Caco-2 (cell line): ENCODE measurements at regions not wholly inside any gene's neighbourhood (a gene's known extent, or its start where the extent isn't known, plus 50 kb on each side); places are given as distances from the start of the nearest gene placed in this dataset.

Source experiments
- BruUV-seq: library from RNA; stranded (reverse); fragments of 400-500 nt; replicated peaks from 2 replicates; lab custom pipeline; 2021; lab: Mats Ljungman, UMichigan
- CTCF ChIA-PET: fragments of 300-600 bp; sonication (Branson Sonifier 250); formaldehyde crosslinking; loops from one replicate; lab custom pipeline; 2022; ENCODE audit warnings: antibody characterized with exemption; lab: Charles Lee
- POLR2A ChIA-PET: fragments of 300-600 bp; sonication (Branson Sonifier 250); formaldehyde crosslinking; loops from one replicate; lab custom pipeline; 2022; ENCODE audit warnings: antibody characterized with exemption; lab: Charles Lee
- DNase-seq, 2 experiments: peaks; one replicate each; pipeline versions ENCODE4 v3.0.0 to v3.0.0-alpha.2; 2020 to 2022
- H3K27me3 ChIP-seq: replicated peaks from 2 replicates; pipeline ENCODE4 v1.6.0; 2011; ENCODE audit warnings: low read length; ENCODE audit not compliant: control insufficient read depth, insufficient read depth
- H3K36me3 ChIP-seq: 2 replicates; pipeline ENCODE4 v1.5.1; 2011; ENCODE audit warnings: low read length; ENCODE audit not compliant: control insufficient read depth, insufficient read depth
- H3K4me1 ChIP-seq: fragments of 250-450 bp; sonication (Bioruptor Pico); 2 replicates; pipeline ENCODE4 v1.5.1; 2020; ENCODE audit warnings: mild to moderate bottlenecking
- H3K4me3 ChIP-seq: 2 replicates; pipeline ENCODE4 v1.5.1; 2011; ENCODE audit warnings: low read depth, mild to moderate bottlenecking, control low read depth, low read length
- H3K9me3 ChIP-seq: fragments of 250-450 bp; sonication (Bioruptor Pico); 2 replicates; pipeline ENCODE4 v1.5.1; 2020; ENCODE audit warnings: mild to moderate bottlenecking, moderate library complexity
- H3K27ac Mint-ChIP-seq: one replicate; pipeline ENCODE4 v1.8.0; 2022; ENCODE audit warnings: mixed read lengths; ENCODE audit not compliant: unreplicated experiment
- H3K27me3 Mint-ChIP-seq: one replicate; pipeline ENCODE4 v1.8.0; 2022; ENCODE audit warnings: mixed read lengths; ENCODE audit not compliant: insufficient read depth, unreplicated experiment
- H3K36me3 Mint-ChIP-seq: one replicate; pipeline ENCODE4 v1.8.0; 2022; ENCODE audit warnings: mild to moderate bottlenecking, mixed read lengths; ENCODE audit not compliant: insufficient read depth, unreplicated experiment
- H3K4me1 Mint-ChIP-seq: one replicate; pipeline ENCODE4 v1.8.0; 2022; ENCODE audit warnings: low read depth, mixed read lengths; ENCODE audit not compliant: unreplicated experiment
- H3K4me3 Mint-ChIP-seq: one replicate; pipeline ENCODE4 v1.8.0; 2022; ENCODE audit warnings: mild to moderate bottlenecking, moderate library complexity, mixed read lengths; ENCODE audit not compliant: unreplicated experiment
- H3K9me3 Mint-ChIP-seq: one replicate; pipeline ENCODE4 v1.8.0; 2022; ENCODE audit warnings: mixed read lengths; ENCODE audit not compliant: unreplicated experiment
- intact Hi-C: fragments of 100-400 bp; cut with micrococcal nuclease; formaldehyde crosslinking; loops from one replicate; pipeline ENCODE4 v1.10.0; 2022; ENCODE audit not compliant: unreplicated experiment
- TF ChIP-seq, protein P1 (sequence below), 2 experiments: fragments of 200-600 bp in 1 of 2; IDR thresholded peaks; 1 replicate in 1 of 2; 2 replicates in 1 of 2; pipeline versions ENCODE4 v1.5.1 to v1.8.0; 2011 to 2022; ENCODE audit warnings: antibody characterized with exemption in 1 of 2, control low read depth in 1 of 2, inconsistent platforms in 1 of 2, low read depth in 1 of 2, low read length in 1 of 2, mild to moderate bottlenecking in 1 of 2, moderate library complexity in 1 of 2; ENCODE audit not compliant: insufficient read depth in 1 of 2, severe bottlenecking in 1 of 2, unreplicated experiment in 1 of 2

DNA sequence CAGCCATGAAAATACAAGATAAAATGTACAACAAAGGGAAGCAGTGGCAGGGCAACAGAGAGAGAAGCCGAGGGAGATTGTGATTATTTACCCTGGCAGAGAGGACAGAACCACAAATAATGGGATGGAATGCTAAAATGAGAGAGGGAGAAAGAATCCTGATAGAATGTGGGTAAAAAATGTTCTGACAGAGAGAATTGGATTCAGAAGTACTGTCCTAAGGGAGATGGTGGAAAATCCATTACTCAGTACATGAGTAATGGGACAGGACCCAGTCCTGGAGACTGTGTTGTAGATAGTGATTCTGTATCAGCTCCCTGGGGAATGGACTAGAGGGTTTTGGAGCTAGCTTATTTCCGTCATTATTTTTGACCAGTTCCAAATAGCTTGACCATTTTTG lies 831.5 kb downstream of the MAT2B start:
- H3K36me3 Mint-ChIP-seq: no peaks in the 10 kb centered on the region
- H3K4me3 Mint-ChIP-seq: no peak overlapping the region
- H3K27ac Mint-ChIP-seq: no peak overlapping the region
- no peak overlapping the region for H3K4me3 ChIP-seq
- H3K36me3 ChIP-seq: no peaks in the 10 kb centered on the region
- DNase-seq: no peak
- peaks cover 4% of the 10 kb centered on the region for H3K27me3 Mint-ChIP-seq
- no peaks in the 10 kb centered on the region for H3K27me3 ChIP-seq
- no peaks in the 10 kb centered on the region for H3K9me3 Mint-ChIP-seq
- TF ChIP-seq, protein P1, sequence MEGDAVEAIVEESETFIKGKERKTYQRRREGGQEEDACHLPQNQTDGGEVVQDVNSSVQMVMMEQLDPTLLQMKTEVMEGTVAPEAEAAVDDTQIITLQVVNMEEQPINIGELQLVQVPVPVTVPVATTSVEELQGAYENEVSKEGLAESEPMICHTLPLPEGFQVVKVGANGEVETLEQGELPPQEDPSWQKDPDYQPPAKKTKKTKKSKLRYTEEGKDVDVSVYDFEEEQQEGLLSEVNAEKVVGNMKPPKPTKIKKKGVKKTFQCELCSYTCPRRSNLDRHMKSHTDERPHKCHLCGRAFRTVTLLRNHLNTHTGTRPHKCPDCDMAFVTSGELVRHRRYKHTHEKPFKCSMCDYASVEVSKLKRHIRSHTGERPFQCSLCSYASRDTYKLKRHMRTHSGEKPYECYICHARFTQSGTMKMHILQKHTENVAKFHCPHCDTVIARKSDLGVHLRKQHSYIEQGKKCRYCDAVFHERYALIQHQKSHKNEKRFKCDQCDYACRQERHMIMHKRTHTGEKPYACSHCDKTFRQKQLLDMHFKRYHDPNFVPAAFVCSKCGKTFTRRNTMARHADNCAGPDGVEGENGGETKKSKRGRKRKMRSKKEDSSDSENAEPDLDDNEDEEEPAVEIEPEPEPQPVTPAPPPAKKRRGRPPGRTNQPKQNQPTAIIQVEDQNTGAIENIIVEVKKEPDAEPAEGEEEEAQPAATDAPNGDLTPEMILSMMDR (IDR thresholded peaks at IDR 0.05; ENCODE audit: insufficient read depth in 1 of 2, low read depth in 1 of 2, low read length in 1 of 2, severe bottlenecking in 1 of 2, unreplicated experiment in 1 of 2): no peak
- no peaks in the 10 kb centered on the region for H3K9me3 ChIP-seq
- POLR2A ChIA-PET: no interaction called here
- H3K4me1 Mint-ChIP-seq: no peaks in the 10 kb centered on the region
- no TSS peak for BruUV-seq
- CTCF ChIA-PET: no interaction called here
- no peaks in the 10 kb centered on the region for H3K4me1 ChIP-seq
- intact Hi-C loops: no loop called here

DNA sequence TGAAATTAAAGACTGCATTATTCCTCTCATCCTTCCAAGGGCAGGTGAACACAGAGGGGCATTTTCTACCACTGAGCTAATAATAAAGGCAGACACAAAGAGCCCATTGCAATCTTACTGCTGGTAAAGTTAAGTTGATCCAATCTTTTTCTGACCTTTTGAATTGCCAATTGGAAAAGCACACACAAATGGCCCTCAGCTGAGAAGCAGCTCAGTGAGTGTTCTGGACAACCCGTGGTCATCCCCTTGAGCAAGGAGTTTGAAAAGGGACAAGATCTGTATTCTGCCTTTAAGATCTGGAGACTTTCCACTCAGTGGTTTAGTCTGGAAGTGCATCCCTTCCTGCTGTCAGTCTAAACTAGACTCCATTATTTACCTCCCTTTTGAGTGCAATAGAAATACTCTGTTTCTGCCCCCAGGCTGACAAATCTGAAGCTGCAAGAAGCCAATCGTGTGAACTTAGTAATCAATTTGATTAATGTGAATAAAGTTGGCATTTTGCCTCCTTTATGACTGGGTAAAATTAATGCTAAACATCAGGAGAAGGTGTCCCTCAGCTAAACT lies 835.7 kb downstream of the MAT2B start:
- Mint-ChIP-seq H3K36me3 (no peaks in the 10 kb centered on the region), H3K9me3 (no peaks in the 10 kb centered on the region), H3K27ac (no peak overlapping the region), H3K27me3 (peaks cover 6% of the 10 kb centered on the region), H3K4me1 (no peaks in the 10 kb centered on the region), H3K4me3 (no peak overlapping the region)
- Histone ChIP-seq H3K9me3 (no peaks in the 10 kb centered on the region), H3K27me3 (no peaks in the 10 kb centered on the region), H3K36me3 (no peaks in the 10 kb centered on the region), H3K4me3 (no peak overlapping the region), H3K4me1 (no peaks in the 10 kb centered on the region)
- no TSS peak for BruUV-seq
- intact Hi-C loops: no loop called here
- POLR2A ChIA-PET: no interaction called here
- CTCF ChIA-PET: no interaction called here
- no peak for DNase-seq
- TF ChIP-seq, protein P1 (IDR thresholded peaks at IDR 0.05; ENCODE audit: insufficient read depth in 1 of 2, low read depth in 1 of 2, low read length in 1 of 2, severe bottlenecking in 1 of 2, unreplicated experiment in 1 of 2): no peak

DNA sequence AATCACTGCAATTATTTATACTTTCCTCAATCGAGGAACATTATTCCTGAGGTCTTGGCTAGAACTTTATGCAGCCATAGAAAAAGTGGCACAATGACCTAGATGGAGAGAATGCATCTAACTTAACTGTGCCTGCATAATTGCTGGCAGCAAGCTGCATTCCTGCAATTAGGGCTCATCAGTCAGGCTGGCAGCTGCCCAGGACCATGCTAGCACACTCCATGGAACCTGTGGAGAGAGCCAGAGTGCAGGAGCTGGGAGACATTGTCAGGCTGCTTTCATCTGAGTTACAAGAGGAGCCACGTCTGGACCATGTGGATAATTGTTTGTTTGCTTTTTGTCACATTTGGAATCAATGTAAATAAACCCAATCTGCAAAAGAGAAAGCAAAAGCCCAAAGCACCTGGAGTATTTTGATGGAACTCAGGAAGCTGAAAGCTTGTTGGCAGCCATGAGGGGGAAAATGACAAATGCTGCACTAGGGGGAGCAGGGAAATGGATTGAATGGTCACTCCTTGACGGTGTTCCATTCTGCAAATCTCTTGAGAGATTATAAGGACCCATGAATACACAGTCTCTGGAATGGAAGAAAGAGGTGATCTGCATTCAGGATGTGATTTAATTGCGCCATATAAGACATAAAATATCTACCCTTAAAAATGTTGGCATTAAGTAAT lies 839.9 kb downstream of the MAT2B start:
- TF ChIP-seq, protein P1 (IDR thresholded peaks at IDR 0.05; ENCODE audit: insufficient read depth in 1 of 2, low read depth in 1 of 2, low read length in 1 of 2, severe bottlenecking in 1 of 2, unreplicated experiment in 1 of 2): no peak
- Histone ChIP-seq H3K9me3 (no peaks in the 10 kb centered on the region), H3K4me1 (no peaks in the 10 kb centered on the region), H3K27me3 (no peaks in the 10 kb centered on the region), H3K4me3 (no peak overlapping the region), H3K36me3 (no peaks in the 10 kb centered on the region)
- intact Hi-C loops: no loop called here
- no peaks in the 10 kb centered on the region for H3K9me3 Mint-ChIP-seq
- no peaks in the 10 kb centered on the region for H3K4me1 Mint-ChIP-seq
- no peaks in the 10 kb centered on the region for H3K36me3 Mint-ChIP-seq
- POLR2A ChIA-PET: no interaction called here
- H3K27me3 Mint-ChIP-seq: peaks cover 5% of the 10 kb centered on the region
- H3K27ac Mint-ChIP-seq: no peak overlapping the region
- CTCF ChIA-PET: no interaction called here
- no peak overlapping the region for H3K4me3 Mint-ChIP-seq
- DNase-seq: no peak
- no TSS peak for BruUV-seq
